Osteoblast (primary cell): ENCODE measurements at regions not wholly inside any gene's neighbourhood (a gene's known extent, or its start where the extent isn't known, plus 50 kb on each side); places are given as distances from the start of the nearest gene placed in this dataset.

ENCODE experiments used
- DNase-seq: peaks from one replicate; pipeline ENCODE4 v3.0.0; 2011; ENCODE audit warnings: low spot score, mixed read lengths; ENCODE audit not compliant: insufficient read length; ENCODE audit errors: missing footprints
- H2AFZ ChIP-seq: 2 replicates; pipeline ENCODE4 v1.6.0; 2011; ENCODE audit warnings: mild to moderate bottlenecking, low read length
- H3K27ac ChIP-seq: 2 replicates; pipeline ENCODE4 v1.5.1; 2011; ENCODE audit warnings: mild to moderate bottlenecking, low read depth, low read length, moderate library complexity
- H3K27me3 ChIP-seq: 2 replicates; pipeline ENCODE4 v1.6.0; 2012; ENCODE audit warnings: mild to moderate bottlenecking, control low read depth, inconsistent platforms, low read length, moderate library complexity; ENCODE audit not compliant: insufficient read depth
- H3K36me3 ChIP-seq: 2 replicates; pipeline ENCODE4 v1.5.1; 2011; ENCODE audit warnings: mild to moderate bottlenecking, low read length, control low read depth, moderate library complexity; ENCODE audit not compliant: insufficient read depth
- H3K4me1 ChIP-seq: 2 replicates; pipeline ENCODE4 v1.5.1; 2011; ENCODE audit warnings: mild to moderate bottlenecking, low read length, control low read depth, moderate library complexity; ENCODE audit not compliant: insufficient read depth
- H3K4me2 ChIP-seq: 2 replicates; pipeline ENCODE4 v1.6.0; 2011; ENCODE audit warnings: mild to moderate bottlenecking, low read length; ENCODE audit not compliant: insufficient read depth
- H3K4me3 ChIP-seq: fragments of 200-600 bp; sonication (generic); 3 replicates; pipeline ENCODE4 v1.5.1; 2012; ENCODE audit warnings: mild to moderate bottlenecking, low read length, inconsistent platforms; ENCODE audit not compliant: insufficient read depth
- H3K79me2 ChIP-seq: 2 replicates; pipeline ENCODE4 v1.6.0; 2012; ENCODE audit warnings: mild to moderate bottlenecking, low read length, control low read depth, inconsistent platforms; ENCODE audit not compliant: insufficient read depth
- H3K9me3 ChIP-seq: 2 replicates; pipeline ENCODE4 v1.5.1; 2011; ENCODE audit warnings: low read depth, low read length, control low read depth
- H4K20me1 ChIP-seq: 2 replicates; pipeline ENCODE4 v1.6.0; 2012; ENCODE audit warnings: mild to moderate bottlenecking, low read length, control low read depth; ENCODE audit not compliant: insufficient read depth
- CTCF ChIP-seq: IDR thresholded peaks from 2 replicates; pipeline ENCODE4 v1.5.1; 2011; ENCODE audit warnings: mild to moderate bottlenecking, low read depth, low read length, moderate library complexity; ENCODE audit errors: extremely low read depth

- no peak for DNase-seq
- Histone ChIP-seq H3K4me3 (no peak overlapping the region), H3K27ac (no peak overlapping the region), H3K9me3 (no peaks in the 10 kb centered on the region), H3K36me3 (no peaks in the 10 kb centered on the region), H3K4me2 (no peak overlapping the region), H3K4me1 (no peaks in the 10 kb centered on the region), H4K20me1 (peaks cover 94% of the 10 kb centered on the region), H3K79me2 (peaks cover 98% of the 10 kb centered on the region), H3K27me3 (no peaks in the 10 kb centered on the region), H2AFZ (no peak overlapping the region)
- no peak for TF ChIP-seq CTCF
Observed at GRCh38 chr3:72408983-72409779, 439.1 kb downstream of the SHQ1 start.

GRCh38 chr3:72407766-72408165 lies 440.5 kb downstream of the SHQ1 start:
- Histone ChIP-seq H2AFZ (no peak overlapping the region), H3K36me3 (no peaks in the 10 kb centered on the region), H3K27me3 (no peaks in the 10 kb centered on the region), H3K9me3 (no peaks in the 10 kb centered on the region), H3K4me2 (no peak overlapping the region), H3K79me2 (peaks cover 97% of the 10 kb centered on the region), H3K4me1 (no peaks in the 10 kb centered on the region), H3K27ac (no peak overlapping the region), H4K20me1 (peaks cover 97% of the 10 kb centered on the region), H3K4me3 (no peak overlapping the region)
- peak; percentile 11 for DNase-seq
- TF ChIP-seq CTCF = no peak

- TF ChIP-seq CTCF = no peak
- H4K20me1 ChIP-seq = peaks cover 96% of the 10 kb centered on the region
- no peaks in the 10 kb centered on the region for H3K36me3 ChIP-seq
- H3K4me3 ChIP-seq = no peak overlapping the region
- H3K4me2 ChIP-seq = no peak overlapping the region
- H3K9me3 ChIP-seq = no peaks in the 10 kb centered on the region
- no peaks in the 10 kb centered on the region for H3K27me3 ChIP-seq
- no peaks in the 10 kb centered on the region for H3K4me1 ChIP-seq
- DNase-seq = no peak
- H3K27ac ChIP-seq = no peak overlapping the region
- no peak overlapping the region for H2AFZ ChIP-seq
- peaks cover 97% of the 10 kb centered on the region for H3K79me2 ChIP-seq
Observed at GRCh38 chr3:72405943-72406566, 442.2 kb downstream of the SHQ1 start.

- no peak overlapping the region for H2AFZ ChIP-seq
- H3K79me2 ChIP-seq = peaks cover 94% of the 10 kb centered on the region
- H3K4me1 ChIP-seq = no peaks in the 10 kb centered on the region
- H3K27ac ChIP-seq = no peak overlapping the region
- H4K20me1 ChIP-seq = peaks cover 92% of the 10 kb centered on the region
- H3K36me3 ChIP-seq = no peaks in the 10 kb centered on the region
- H3K4me2 ChIP-seq = no peak overlapping the region
- no peak for TF ChIP-seq CTCF
- no peaks in the 10 kb centered on the region for H3K27me3 ChIP-seq
- no peaks in the 10 kb centered on the region for H3K9me3 ChIP-seq
- no peak overlapping the region for H3K4me3 ChIP-seq
- DNase-seq = no peak
Observed at GRCh38 chr3:72401005-72401545, 447.2 kb downstream of the SHQ1 start.
